Smooth muscle cell (in vitro differentiated cells): ENCODE measurements at regions not wholly inside any gene's neighbourhood (a gene's known extent, or its start where the extent isn't known, plus 50 kb on each side); places are given as distances from the start of the nearest gene placed in this dataset.

Experiments
- DNase-seq: peaks from one replicate; lab custom pipeline; 2025; ENCODE audit not compliant: unreplicated experiment; lab: John Stamatoyannopoulos, UW
- H2AFZ ChIP-seq: fragments of 200-600 bp; sonication (generic); 2 replicates; pipeline ENCODE4 v1.6.0; 2016; ENCODE audit warnings: antibody characterized with exemption, low read depth, mild to moderate bottlenecking
- H3F3A ChIP-seq: fragments of 200-600 bp; sonication (generic); 2 replicates; pipeline ENCODE4 v1.6.0; 2017; ENCODE audit warnings: antibody characterized with exemption, low read depth
- H3K27ac ChIP-seq: fragments of 200-600 bp; sonication (generic); 2 replicates; pipeline ENCODE4 v1.5.1; 2016; ENCODE audit warnings: low read depth, mild to moderate bottlenecking
- H3K27me3 ChIP-seq: fragments of 200-600 bp; sonication (generic); 2 replicates; pipeline ENCODE4 v1.6.1; 2016; ENCODE audit warnings: low read depth, mild to moderate bottlenecking
- H3K36me3 ChIP-seq: fragments of 200-600 bp; sonication (generic); 2 replicates; pipeline ENCODE4 v1.5.1; 2016; ENCODE audit warnings: low read depth
- H3K4me1 ChIP-seq: fragments of 200-600 bp; sonication (generic); 2 replicates; pipeline ENCODE4 v1.5.1; 2016; ENCODE audit warnings: low read depth
- H3K4me2 ChIP-seq: fragments of 200-600 bp; sonication (generic); 2 replicates; pipeline ENCODE4 v1.6.0; 2016; ENCODE audit warnings: mild to moderate bottlenecking
- H3K4me3 ChIP-seq: fragments of 200-600 bp; sonication (generic); 2 replicates; pipeline ENCODE4 v1.5.1; 2016; ENCODE audit warnings: mild to moderate bottlenecking
- H3K79me2 ChIP-seq: fragments of 200-600 bp; sonication (generic); 2 replicates; pipeline ENCODE4 v1.6.0; 2016; ENCODE audit warnings: low read depth, mild to moderate bottlenecking
- H3K9ac ChIP-seq: fragments of 200-600 bp; sonication (generic); 2 replicates; pipeline ENCODE4 v1.6.0; 2016; ENCODE audit warnings: low read depth
- H3K9me3 ChIP-seq: fragments of 200-600 bp; sonication (generic); replicated peaks from 2 replicates; pipeline ENCODE4 v1.5.1; 2016; ENCODE audit warnings: low read depth
- H4K20me1 ChIP-seq: fragments of 200-600 bp; sonication (generic); 2 replicates; pipeline ENCODE4 v1.6.0; 2016; ENCODE audit warnings: low read depth
- WGBS: methylation state at CpG from one replicate; pipeline ENCODE4 v1.1.7; 2016; ENCODE audit warnings: low lambda C conversion rate; 5-methylcytosine and 5-hydroxymethylcytosine counted together
- TF ChIP-seq, protein P1 (sequence below): fragments of 200-600 bp; sonication (generic); IDR thresholded peaks from 2 replicates; pipeline ENCODE4 v1.5.1; 2017; ENCODE audit warnings: borderline replicate concordance, mild to moderate bottlenecking, antibody characterized with exemption; ENCODE audit not compliant: insufficient read depth, poor library complexity, severe bottlenecking

DNA sequence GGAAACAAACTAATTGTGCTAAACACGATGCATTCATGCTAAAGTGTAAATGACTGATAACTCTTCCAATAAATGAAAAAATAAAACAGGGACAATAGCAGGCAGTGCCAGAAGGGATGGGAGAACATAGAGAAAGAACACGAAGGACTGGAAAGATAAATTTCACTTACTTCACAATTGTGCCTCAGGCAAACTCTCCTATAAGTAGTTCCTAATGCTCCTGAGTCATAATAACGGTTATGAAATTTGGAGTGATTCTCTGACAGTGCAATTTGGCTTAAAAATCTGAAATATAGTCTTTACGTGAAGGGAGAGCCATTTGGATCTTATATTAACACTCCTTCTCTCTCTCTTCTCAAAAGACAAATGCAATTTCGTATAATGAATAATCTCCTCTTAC lies 2218.5 kb downstream of the MAT2B start:
- H3K79me2 ChIP-seq = no peaks in the 10 kb centered on the region
- no peaks in the 10 kb centered on the region for H3F3A ChIP-seq
- no peak overlapping the region for H2AFZ ChIP-seq
- H3K27ac ChIP-seq = no peak overlapping the region
- H3K4me3 ChIP-seq = no peak overlapping the region
- H4K20me1 ChIP-seq = no peaks in the 10 kb centered on the region
- no peak overlapping the region for H3K4me2 ChIP-seq
- no peaks in the 10 kb centered on the region for H3K36me3 ChIP-seq
- H3K9ac ChIP-seq = no peak overlapping the region
- TF ChIP-seq, protein P1, sequence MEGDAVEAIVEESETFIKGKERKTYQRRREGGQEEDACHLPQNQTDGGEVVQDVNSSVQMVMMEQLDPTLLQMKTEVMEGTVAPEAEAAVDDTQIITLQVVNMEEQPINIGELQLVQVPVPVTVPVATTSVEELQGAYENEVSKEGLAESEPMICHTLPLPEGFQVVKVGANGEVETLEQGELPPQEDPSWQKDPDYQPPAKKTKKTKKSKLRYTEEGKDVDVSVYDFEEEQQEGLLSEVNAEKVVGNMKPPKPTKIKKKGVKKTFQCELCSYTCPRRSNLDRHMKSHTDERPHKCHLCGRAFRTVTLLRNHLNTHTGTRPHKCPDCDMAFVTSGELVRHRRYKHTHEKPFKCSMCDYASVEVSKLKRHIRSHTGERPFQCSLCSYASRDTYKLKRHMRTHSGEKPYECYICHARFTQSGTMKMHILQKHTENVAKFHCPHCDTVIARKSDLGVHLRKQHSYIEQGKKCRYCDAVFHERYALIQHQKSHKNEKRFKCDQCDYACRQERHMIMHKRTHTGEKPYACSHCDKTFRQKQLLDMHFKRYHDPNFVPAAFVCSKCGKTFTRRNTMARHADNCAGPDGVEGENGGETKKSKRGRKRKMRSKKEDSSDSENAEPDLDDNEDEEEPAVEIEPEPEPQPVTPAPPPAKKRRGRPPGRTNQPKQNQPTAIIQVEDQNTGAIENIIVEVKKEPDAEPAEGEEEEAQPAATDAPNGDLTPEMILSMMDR = no peak
- no peaks in the 10 kb centered on the region for H3K4me1 ChIP-seq
- no peak for DNase-seq
- H3K9me3 ChIP-seq = no peaks in the 10 kb centered on the region
- WGBS = 82% methylated on average over 5 of the region's 5 CpGs
- no peaks in the 10 kb centered on the region for H3K27me3 ChIP-seq

DNA sequence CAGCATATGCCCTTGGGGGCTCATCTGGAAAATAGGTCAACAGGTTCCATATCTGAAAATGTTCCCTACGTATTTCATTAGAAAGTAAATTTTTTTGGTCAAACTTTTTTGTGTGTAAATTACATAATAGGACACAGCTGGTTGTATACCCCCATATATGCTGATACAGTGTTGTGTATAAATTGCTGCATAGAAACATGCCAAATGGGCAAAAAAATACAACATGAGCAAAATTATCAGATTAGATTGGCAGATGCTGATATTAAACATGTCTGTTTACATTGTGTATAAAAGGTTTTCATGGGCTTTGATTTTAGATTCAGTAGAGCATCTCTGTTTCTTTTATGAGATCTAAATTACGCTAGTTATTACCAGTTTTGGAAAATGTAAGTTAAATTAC lies 2223.0 kb downstream of the MAT2B start:
- 89% methylated on average over 2 of the region's 2 CpGs for WGBS
- H3K4me2 ChIP-seq = no peak overlapping the region
- H2AFZ ChIP-seq = no peak overlapping the region
- no peak overlapping the region for H3K4me3 ChIP-seq
- no peak for DNase-seq
- H3K9ac ChIP-seq = no peak overlapping the region
- no peak overlapping the region for H3K27ac ChIP-seq
- no peaks in the 10 kb centered on the region for H3K27me3 ChIP-seq
- H4K20me1 ChIP-seq = no peaks in the 10 kb centered on the region
- no peaks in the 10 kb centered on the region for H3K9me3 ChIP-seq
- H3K79me2 ChIP-seq = no peaks in the 10 kb centered on the region
- H3K36me3 ChIP-seq = no peaks in the 10 kb centered on the region
- TF ChIP-seq, protein P1 = no peak
- H3F3A ChIP-seq = no peaks in the 10 kb centered on the region
- no peaks in the 10 kb centered on the region for H3K4me1 ChIP-seq

DNA sequence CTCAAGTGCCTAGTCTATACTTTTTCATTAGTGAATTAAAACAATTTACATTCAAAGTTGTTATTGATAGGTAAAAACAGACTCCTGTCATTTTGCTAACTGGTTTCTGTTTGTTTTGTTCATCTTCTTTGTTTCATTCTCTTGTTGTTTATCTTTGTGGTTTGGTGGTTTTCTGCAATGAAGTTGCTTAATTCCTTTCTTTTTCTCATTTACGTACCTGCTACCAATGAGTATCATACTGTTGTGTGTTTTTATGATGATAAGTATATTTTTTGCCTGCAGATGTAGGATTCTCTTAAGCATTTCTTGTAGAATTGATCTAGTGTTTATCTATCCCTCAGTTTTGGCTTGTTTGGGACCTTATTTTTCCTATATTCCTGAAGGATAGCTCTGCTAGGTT lies 2230.0 kb downstream of the MAT2B start:
- Histone ChIP-seq H2AFZ (no peak overlapping the region), H3K9ac (no peak overlapping the region), H3K27me3 (no peaks in the 10 kb centered on the region), H3F3A (no peaks in the 10 kb centered on the region), H3K4me3 (no peak overlapping the region), H3K79me2 (no peaks in the 10 kb centered on the region), H3K36me3 (no peaks in the 10 kb centered on the region), H3K4me1 (no peaks in the 10 kb centered on the region), H3K9me3 (no peaks in the 10 kb centered on the region), H3K27ac (no peak overlapping the region), H3K4me2 (no peak overlapping the region), H4K20me1 (no peaks in the 10 kb centered on the region)
- WGBS = 80% methylated on average over 1 of the region's 1 CpG
- no peak for DNase-seq
- TF ChIP-seq, protein P1 = no peak

DNA sequence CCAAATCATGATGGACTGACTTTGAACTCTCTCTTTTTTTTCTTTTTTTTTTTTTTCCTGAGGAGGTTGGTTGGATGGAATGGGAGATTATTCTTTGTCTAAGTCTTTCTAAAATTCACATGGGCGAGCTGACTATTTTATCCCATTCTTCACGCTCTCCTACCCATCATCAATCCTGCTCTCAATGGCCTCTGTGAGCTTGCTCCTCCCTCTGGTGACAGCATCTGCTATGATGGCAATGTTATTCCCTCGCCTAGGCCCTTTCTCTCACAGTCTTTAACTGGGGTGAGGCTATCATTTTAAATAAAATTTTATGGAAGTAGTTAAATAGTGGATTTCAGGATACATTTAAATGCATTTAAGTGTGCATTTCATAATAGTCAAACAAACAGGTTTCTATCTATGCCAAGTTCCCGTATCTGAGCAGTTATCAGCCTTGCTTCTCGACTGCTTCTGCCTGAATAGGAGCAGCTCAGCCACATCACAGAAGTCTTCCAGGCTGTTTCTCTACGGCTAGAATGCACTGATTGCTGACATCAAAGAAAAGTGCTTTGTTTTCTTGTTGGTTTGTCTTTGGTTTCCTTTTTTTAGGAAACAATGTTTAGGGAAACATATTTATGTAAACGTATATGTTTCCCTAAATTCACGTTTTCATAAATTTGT lies 2233.8 kb downstream of the MAT2B start:
- no peak overlapping the region for H2AFZ ChIP-seq
- H3K27me3 ChIP-seq = no peaks in the 10 kb centered on the region
- no peak overlapping the region for H3K9ac ChIP-seq
- H3K36me3 ChIP-seq = no peaks in the 10 kb centered on the region
- TF ChIP-seq, protein P1 = no peak
- H3K79me2 ChIP-seq = no peaks in the 10 kb centered on the region
- no peaks in the 10 kb centered on the region for H3F3A ChIP-seq
- no peak overlapping the region for H3K4me2 ChIP-seq
- H3K27ac ChIP-seq = no peak overlapping the region
- no peaks in the 10 kb centered on the region for H3K4me1 ChIP-seq
- 92% methylated on average over 8 of the region's 8 CpGs for WGBS
- DNase-seq = no peak
- no peak overlapping the region for H3K4me3 ChIP-seq
- H3K9me3 ChIP-seq = no peaks in the 10 kb centered on the region
- H4K20me1 ChIP-seq = no peaks in the 10 kb centered on the region
